ENCODE measurements at regions not wholly inside any gene's neighbourhood (a gene's known extent, or its start where the extent isn't known, plus 50 kb on each side); places are given as distances from the start of the nearest gene placed in this dataset.
"Not testable (repeated sequence)": the region's sequence is repeated elsewhere in the genome, so short reads cannot be mapped to it uniquely, and the experiment has no call there.

- H3K36me3 ChIP-seq; DNase-seq; H3K27me3 ChIP-seq; intact Hi-C loops (cut with DNase I); H3K4me1 ChIP-seq; H3K27ac ChIP-seq; H3K9me3 ChIP-seq; H3K4me3 ChIP-seq: not testable (repeated sequence)
- 85 to 95% methylated on average over 5 of the region's 5 CpGs for WGBS, 2 donors
Measured at GRCh38 chr4:102397056-102397455, 51.8 kb upstream of the SLC39A8 start.

- intact Hi-C loops (cut with DNase I), result no loop called here
- no peak overlapping the region for H3K27ac ChIP-seq
- TF ChIP-seq EP300 (IDR thresholded peaks at IDR 0.05) (no peak), CTCF (IDR thresholded peaks at IDR 0.05) (no peak), POLR2A (IDR thresholded peaks at IDR 0.05) (no peak), POLR2AphosphoS5 (IDR thresholded peaks at IDR 0.05) (no peak)
- H3K4me1 ChIP-seq, result no peaks in the 10 kb centered on the region
- no peaks in the 10 kb centered on the region for H3K27me3 ChIP-seq
- no peak overlapping the region for H3K4me3 ChIP-seq
- WGBS, 2 donors, result 14 to 35% methylated on average over 1 of the region's 1 CpG
- H3K36me3 ChIP-seq, result no peaks in the 10 kb centered on the region
- no peaks in the 10 kb centered on the region for H3K9me3 ChIP-seq
- no peak for DNase-seq
Measured at GRCh38 chr4:102399021-102399420, 53.7 kb upstream of the SLC39A8 start.

- Histone ChIP-seq H3K36me3 (no peaks in the 10 kb centered on the region), H3K9me3 (no peaks in the 10 kb centered on the region), H3K4me3 (no peak overlapping the region), H3K4me1 (peaks cover 0 to 4% (median 0%) of the 10 kb centered on the region in 4 donors), H3K27me3 (no peaks in the 10 kb centered on the region), H3K27ac (no peak overlapping the region)
- 93% methylated on average over 4 of the region's 4 CpGs for WGBS, 2 donors
- TF ChIP-seq CTCF (IDR thresholded peaks at IDR 0.05) (no peak), POLR2AphosphoS5 (IDR thresholded peaks at IDR 0.05) (no peak), POLR2A (IDR thresholded peaks at IDR 0.05) (no peak), EP300 (IDR thresholded peaks at IDR 0.05) (no peak)
- DNase-seq, result no peak
- intact Hi-C loops (cut with DNase I), result no loop called here
Measured at GRCh38 chr4:102400898-102401297, 55.6 kb upstream of the SLC39A8 start.

GRCh38 chr4:102402223-102402622, 56.9 kb upstream of the SLC39A8 start:
- no peak for DNase-seq
- WGBS, 2 donors, result 92 to 95% methylated on average over 2 of the region's 2 CpGs
- peaks cover 0 to 4% (median 0%) of the 10 kb centered on the region in 4 donors for H3K4me1 ChIP-seq
- H3K9me3 ChIP-seq, result no peaks in the 10 kb centered on the region
- no peak for TF ChIP-seq CTCF (IDR thresholded peaks at IDR 0.05)
- no peak for TF ChIP-seq EP300 (IDR thresholded peaks at IDR 0.05)
- TF ChIP-seq POLR2AphosphoS5 (IDR thresholded peaks at IDR 0.05), result no peak
- TF ChIP-seq POLR2A (IDR thresholded peaks at IDR 0.05), result no peak
- no peaks in the 10 kb centered on the region for H3K27me3 ChIP-seq
- no peak overlapping the region for H3K4me3 ChIP-seq
- no peak overlapping the region for H3K27ac ChIP-seq
- intact Hi-C loops (cut with DNase I), result no loop called here
- H3K36me3 ChIP-seq, result no peaks in the 10 kb centered on the region

GRCh38 chr4:102403116-102403515, 57.8 kb upstream of the SLC39A8 start:
- DNase-seq, result no peak
- 66 to 82% methylated on average over 3 of the region's 3 CpGs for WGBS, 2 donors
- Histone ChIP-seq H3K27ac (no peak overlapping the region), H3K4me3 (no peak overlapping the region), H3K27me3 (no peaks in the 10 kb centered on the region), H3K9me3 (no peaks in the 10 kb centered on the region), H3K36me3 (no peaks in the 10 kb centered on the region), H3K4me1 (peaks cover 0 to 4% (median 0%) of the 10 kb centered on the region in 4 donors)
- TF ChIP-seq EP300 (IDR thresholded peaks at IDR 0.05) (no peak), CTCF (IDR thresholded peaks at IDR 0.05) (no peak), POLR2A (IDR thresholded peaks at IDR 0.05) (no peak), POLR2AphosphoS5 (IDR thresholded peaks at IDR 0.05) (no peak)
- intact Hi-C loops (cut with DNase I), result no loop called here
